HepG2 (cell line): ENCODE measurements at regions not wholly inside any gene's neighbourhood (a gene's known extent, or its start where the extent isn't known, plus 50 kb on each side); places are given as distances from the start of the nearest gene placed in this dataset.

ENCODE experiments used
- ATAC-seq: fragments of 200-7000 bp; cut with Tn5 transposase; 3 replicates; pipeline ENCODE4 v1.9.1; 2020; ENCODE audit warnings: mild to moderate bottlenecking, moderate library complexity
- BruUV-seq: library from RNA; stranded (reverse); fragments of 400-500 nt; replicated peaks from 2 replicates; lab custom pipeline; 2021; lab: Mats Ljungman, UMichigan
- CTCF ChIA-PET: fragments of 300-600 bp; formaldehyde crosslinking; extraction: SDS; loops from one replicate; lab custom pipeline; 2021; ENCODE audit warnings: low total read pairs, inconsistent platforms, low intra/inter-chr PET ratio; lab: Yijun Ruan, JAX
- POLR2A ChIA-PET: fragments of 350-600 bp; sonication (Branson Sonifier 250); formaldehyde crosslinking; loops from one replicate; lab custom pipeline; 2020; ENCODE audit warnings: antibody characterized with exemption, inconsistent platforms; lab: Yijun Ruan, JAX
- DNase-seq: peaks from one replicate; pipeline ENCODE4 v3.0.0-alpha.2; 2015; ENCODE audit warnings: low spot score
- FAIRE-seq: peaks from 3 replicates; lab custom pipeline; 2011; peaks lifted over from hg19 to GRCh38; lab: Jason Lieb, UNC
- H2AFZ ChIP-seq: one replicate; pipeline ENCODE4 v1.6.1; 2011; ENCODE audit warnings: low read length, inconsistent platforms
- H3K27ac ChIP-seq: fragments of 300-600 bp; 3 replicates; pipeline ENCODE4 v1.8.0; 2011; ENCODE audit warnings: mixed run types, mild to moderate bottlenecking, mixed read lengths, low read length, inconsistent platforms; ENCODE audit not compliant: insufficient read depth; ENCODE audit errors: extremely low read length
- H3K27me3 ChIP-seq, 2 experiments: fragments of 200-600 bp in 1 of 2; 2 replicates in 1 of 2; 3 replicates in 1 of 2; pipeline versions ENCODE4 v1.6.0 to v1.8.0; 2011; ENCODE audit warnings: low read length in 2 of 2, mild to moderate bottlenecking in 2 of 2, moderate library complexity in 2 of 2, inconsistent platforms in 1 of 2; ENCODE audit not compliant: insufficient read depth in 2 of 2, control insufficient read depth in 1 of 2
- H3K36me3 ChIP-seq, 2 experiments: fragments of 200-600 bp in 1 of 2; replicated peaks in 1 of 2; 2 replicates in 1 of 2; 3 replicates in 1 of 2; pipeline versions ENCODE4 v1.5.1 to v1.8.0; 2011; ENCODE audit warnings: low read length in 2 of 2, inconsistent platforms in 1 of 2; ENCODE audit not compliant: insufficient read depth in 2 of 2, control insufficient read depth in 1 of 2
- H3K4me1 ChIP-seq: 2 replicates; pipeline ENCODE4 v1.5.1; 2012; ENCODE audit warnings: low read length, inconsistent platforms; ENCODE audit not compliant: insufficient read depth
- H3K4me2 ChIP-seq: 2 replicates; pipeline ENCODE4 v1.6.0; 2011; ENCODE audit warnings: low read depth, low read length, inconsistent platforms
- H3K4me3 ChIP-seq, 3 experiments: fragments of 200-600 bp in 1 of 3; sonication (generic), shearing (Covaris generic) in 1 of 3; replicated peaks in 1 of 3; 2 replicates each; pipeline ENCODE4 v1.5.1; 2011 to 2016; ENCODE audit warnings: low read length in 3 of 3, inconsistent platforms in 2 of 3, low read depth in 2 of 3, mild to moderate bottlenecking in 2 of 3, control low read depth in 1 of 3, mixed read lengths in 1 of 3; ENCODE audit not compliant: insufficient read depth in 1 of 3
- H3K79me2 ChIP-seq: one replicate; pipeline ENCODE4 v1.6.1; 2011; ENCODE audit warnings: low read length, inconsistent platforms; ENCODE audit not compliant: insufficient read depth
- H3K9ac ChIP-seq: 2 replicates; pipeline ENCODE4 v1.6.0; 2011; ENCODE audit warnings: mild to moderate bottlenecking, low read depth, low read length, inconsistent platforms; ENCODE audit not compliant: insufficient read depth
- H3K9me3 ChIP-seq: 2 replicates; pipeline ENCODE4 v1.5.1; 2012; ENCODE audit warnings: mild to moderate bottlenecking, low read length
- H4K20me1 ChIP-seq: 2 replicates; pipeline ENCODE4 v1.6.0; 2011; ENCODE audit warnings: inconsistent platforms, mild to moderate bottlenecking, low read length, moderate library complexity; ENCODE audit not compliant: insufficient read depth
- BATF2 ChIP-seq: sonication (generic); formaldehyde crosslinking; IDR thresholded peaks from 2 replicates; pipeline ENCODE4 v1.8.0; 2022; ENCODE audit warnings: mild to moderate bottlenecking, missing genetic modification reagents, moderate library complexity
- CAMTA2 ChIP-seq: sonication (generic); formaldehyde crosslinking; IDR thresholded peaks from 2 replicates; pipeline ENCODE4 v1.4.0; 2020; ENCODE audit warnings: mild to moderate bottlenecking, missing genetic modification reagents, borderline replicate concordance
- CHCHD3 ChIP-seq: sonication (generic); formaldehyde crosslinking; IDR thresholded peaks from 2 replicates; pipeline ENCODE4 v1.8.0; 2022; ENCODE audit warnings: mild to moderate bottlenecking, missing genetic modification reagents, moderate library complexity
- IRX3 ChIP-seq: sonication (generic); formaldehyde crosslinking; IDR thresholded peaks from 2 replicates; pipeline ENCODE4 v1.8.1; 2023; ENCODE audit warnings: mild to moderate bottlenecking, low read depth, missing genetic modification reagents, borderline replicate concordance
- MLXIP ChIP-seq: sonication (generic); formaldehyde crosslinking; IDR thresholded peaks from 2 replicates; pipeline ENCODE4 v1.9.0; 2021; ENCODE audit warnings: missing genetic modification reagents, borderline replicate concordance
- PAX8 ChIP-seq: sonication (generic); formaldehyde crosslinking; IDR thresholded peaks from 2 replicates; pipeline ENCODE4 v1.8.0; 2022; ENCODE audit warnings: mild to moderate bottlenecking, missing genetic modification reagents, borderline replicate concordance
- RFXANK ChIP-seq: IDR thresholded peaks from 2 replicates; pipeline ENCODE4 v1.6.1; 2016
- ZFP62 ChIP-seq: sonication (generic); formaldehyde crosslinking; IDR thresholded peaks from 2 replicates; pipeline ENCODE4 v1.4.0; 2020; ENCODE audit warnings: missing genetic modification reagents
- ZMYM3 ChIP-seq: sonication (generic); formaldehyde crosslinking; IDR thresholded peaks from 2 replicates; pipeline ENCODE4 v1.5.1; 2020; ENCODE audit warnings: mild to moderate bottlenecking, missing genetic modification reagents
- ZNF234 ChIP-seq: sonication (generic); formaldehyde crosslinking; conservative IDR thresholded peaks from 2 replicates; pipeline ENCODE4 v1.5.1; 2020; ENCODE audit warnings: mild to moderate bottlenecking, missing genetic modification reagents
- ZNF451 ChIP-seq: sonication (generic); formaldehyde crosslinking; IDR thresholded peaks from 2 replicates; pipeline ENCODE4 v1.5.0; 2020; ENCODE audit warnings: mild to moderate bottlenecking, missing genetic modification reagents
- ZNF572 ChIP-seq: sonication (generic); formaldehyde crosslinking; IDR thresholded peaks from 2 replicates; pipeline ENCODE4 v1.5.1; 2020; ENCODE audit warnings: mild to moderate bottlenecking, missing genetic modification reagents
- ZNF749 ChIP-seq: sonication (generic); formaldehyde crosslinking; IDR thresholded peaks from 2 replicates; pipeline ENCODE4 v1.8.0; 2022; ENCODE audit warnings: mild to moderate bottlenecking, missing genetic modification reagents, moderate library complexity, borderline replicate concordance
- WGBS: methylation state at CpG from one replicate; pipeline ENCODE4 v1.1.6; 2017; ENCODE audit warnings: low lambda C conversion rate; 5-methylcytosine and 5-hydroxymethylcytosine counted together
- in situ Hi-C: cut with HindIII; loops from 2 replicates; pipeline ENCODE4 v1.10.0; 2017; ENCODE audit warnings: low pct_unique_long_range_greater_than_20kb; ENCODE audit not compliant: extremely low pct_ligation_motif_present
- intact Hi-C: fragments of 100-400 bp; cut with micrococcal nuclease; formaldehyde crosslinking; loops from one replicate; pipeline ENCODE4 v1.10.0; 2022; ENCODE audit not compliant: unreplicated experiment
- TF ChIP-seq, protein P1 (sequence below): IDR thresholded peaks from 2 replicates; pipeline ENCODE4 v1.6.1; 2016; ENCODE audit warnings: low read depth, missing genetic modification reagents, missing compliant biosample characterization
- TF ChIP-seq, protein P2 (sequence below): IDR thresholded peaks from 2 replicates; pipeline ENCODE4 v1.6.1; 2016; ENCODE audit warnings: mild to moderate bottlenecking, missing biosample characterization, missing genetic modification reagents

DNA sequence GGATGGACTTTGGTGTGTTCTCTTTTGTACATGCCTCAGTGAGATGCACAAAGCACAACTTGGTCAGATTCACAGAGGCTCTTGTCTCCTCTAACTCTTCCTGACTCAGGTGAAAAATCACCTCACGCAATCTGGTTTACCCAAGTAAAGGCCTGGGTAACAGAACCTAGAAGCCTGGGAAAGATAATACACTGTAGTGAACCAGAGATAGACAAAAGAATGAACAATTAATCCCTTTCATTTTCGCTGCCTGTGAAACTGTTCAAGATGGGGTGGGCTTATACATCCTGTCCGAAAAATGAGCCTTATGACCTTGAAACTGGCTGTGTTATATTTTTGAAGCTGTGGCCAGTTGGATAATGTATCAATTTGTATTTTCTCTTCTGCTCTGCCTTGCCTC, 678.9 kb upstream of the TEX47 start (continued):
- TF ChIP-seq ZNF451 = no peak
- no peak for TF ChIP-seq MLXIP (CRISPR knock-in tag)
- TF ChIP-seq ZFP62 (CRISPR knock-in tag) = no peak
- no peak for TF ChIP-seq IRX3 (CRISPR knock-in tag)
- TF ChIP-seq ZNF749 (CRISPR knock-in tag) = no peak
- TF ChIP-seq BATF2 (CRISPR knock-in tag) = no peak
- TF ChIP-seq ZNF572 (CRISPR knock-in tag) = no peak

DNA sequence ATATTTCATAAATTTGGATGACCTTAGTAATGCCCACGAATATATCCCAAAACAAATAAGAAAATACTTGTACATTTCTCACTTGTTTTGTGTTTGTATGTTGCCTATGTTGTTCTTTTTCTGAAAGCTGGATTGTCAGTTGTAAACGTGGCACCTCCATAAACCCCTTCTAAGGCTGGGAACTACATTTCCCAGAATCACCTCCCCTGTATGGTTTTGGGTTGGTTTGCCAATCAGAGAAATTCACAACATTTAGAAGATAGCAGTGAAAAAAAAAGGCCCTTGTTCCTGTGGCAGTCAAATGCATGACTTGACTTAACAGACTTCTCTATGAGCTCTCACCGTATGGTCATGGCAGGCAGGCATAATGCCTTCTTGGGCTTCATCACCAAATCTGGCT, 676.3 kb upstream of the STEAP1 start:
- no TSS peak for BruUV-seq
- H3K79me2 ChIP-seq = no peaks in the 10 kb centered on the region
- no peak overlapping the region for H3K27ac ChIP-seq
- DNase-seq (no peak), ATAC-seq (no peak), FAIRE-seq (no peak)
- no peaks in the 10 kb centered on the region for H3K4me1 ChIP-seq
- H2AFZ ChIP-seq = no peak overlapping the region
- 6% methylated on average over 3 of the region's 3 CpGs for WGBS
- intact Hi-C loops = no loop called here
- ChIA-PET POLR2A (no interaction called here), CTCF (no interaction called here)
- no peaks in the 10 kb centered on the region for H3K27me3 ChIP-seq
- H3K4me3 ChIP-seq = no peak overlapping the region
- no peak overlapping the region for H3K9ac ChIP-seq
- H3K36me3 ChIP-seq = no peaks in the 10 kb centered on the region
- no peak overlapping the region for H3K4me2 ChIP-seq
- H3K9me3 ChIP-seq = peaks cover 67% of the 10 kb centered on the region
- no peaks in the 10 kb centered on the region for H4K20me1 ChIP-seq
- in situ Hi-C loops = no loop called here
- TF ChIP-seq CHCHD3 (CRISPR knock-in tag) (no peak), ZMYM3 (no peak), CAMTA2 (CRISPR knock-in tag) (no peak), RFXANK (CRISPR knock-in tag) (no peak), PAX8 (CRISPR knock-in tag) (no peak), ZNF234 (CRISPR knock-in tag) (no peak)
- TF ChIP-seq, protein P1, sequence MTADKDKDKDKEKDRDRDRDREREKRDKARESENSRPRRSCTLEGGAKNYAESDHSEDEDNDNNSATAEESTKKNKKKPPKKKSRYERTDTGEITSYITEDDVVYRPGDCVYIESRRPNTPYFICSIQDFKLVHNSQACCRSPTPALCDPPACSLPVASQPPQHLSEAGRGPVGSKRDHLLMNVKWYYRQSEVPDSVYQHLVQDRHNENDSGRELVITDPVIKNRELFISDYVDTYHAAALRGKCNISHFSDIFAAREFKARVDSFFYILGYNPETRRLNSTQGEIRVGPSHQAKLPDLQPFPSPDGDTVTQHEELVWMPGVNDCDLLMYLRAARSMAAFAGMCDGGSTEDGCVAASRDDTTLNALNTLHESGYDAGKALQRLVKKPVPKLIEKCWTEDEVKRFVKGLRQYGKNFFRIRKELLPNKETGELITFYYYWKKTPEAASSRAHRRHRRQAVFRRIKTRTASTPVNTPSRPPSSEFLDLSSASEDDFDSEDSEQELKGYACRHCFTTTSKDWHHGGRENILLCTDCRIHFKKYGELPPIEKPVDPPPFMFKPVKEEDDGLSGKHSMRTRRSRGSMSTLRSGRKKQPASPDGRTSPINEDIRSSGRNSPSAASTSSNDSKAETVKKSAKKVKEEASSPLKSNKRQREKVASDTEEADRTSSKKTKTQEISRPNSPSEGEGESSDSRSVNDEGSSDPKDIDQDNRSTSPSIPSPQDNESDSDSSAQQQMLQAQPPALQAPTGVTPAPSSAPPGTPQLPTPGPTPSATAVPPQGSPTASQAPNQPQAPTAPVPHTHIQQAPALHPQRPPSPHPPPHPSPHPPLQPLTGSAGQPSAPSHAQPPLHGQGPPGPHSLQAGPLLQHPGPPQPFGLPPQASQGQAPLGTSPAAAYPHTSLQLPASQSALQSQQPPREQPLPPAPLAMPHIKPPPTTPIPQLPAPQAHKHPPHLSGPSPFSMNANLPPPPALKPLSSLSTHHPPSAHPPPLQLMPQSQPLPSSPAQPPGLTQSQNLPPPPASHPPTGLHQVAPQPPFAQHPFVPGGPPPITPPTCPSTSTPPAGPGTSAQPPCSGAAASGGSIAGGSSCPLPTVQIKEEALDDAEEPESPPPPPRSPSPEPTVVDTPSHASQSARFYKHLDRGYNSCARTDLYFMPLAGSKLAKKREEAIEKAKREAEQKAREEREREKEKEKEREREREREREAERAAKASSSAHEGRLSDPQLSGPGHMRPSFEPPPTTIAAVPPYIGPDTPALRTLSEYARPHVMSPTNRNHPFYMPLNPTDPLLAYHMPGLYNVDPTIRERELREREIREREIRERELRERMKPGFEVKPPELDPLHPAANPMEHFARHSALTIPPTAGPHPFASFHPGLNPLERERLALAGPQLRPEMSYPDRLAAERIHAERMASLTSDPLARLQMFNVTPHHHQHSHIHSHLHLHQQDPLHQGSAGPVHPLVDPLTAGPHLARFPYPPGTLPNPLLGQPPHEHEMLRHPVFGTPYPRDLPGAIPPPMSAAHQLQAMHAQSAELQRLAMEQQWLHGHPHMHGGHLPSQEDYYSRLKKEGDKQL (CRISPR knock-in tag) = no peak
- TF ChIP-seq, protein P2, sequence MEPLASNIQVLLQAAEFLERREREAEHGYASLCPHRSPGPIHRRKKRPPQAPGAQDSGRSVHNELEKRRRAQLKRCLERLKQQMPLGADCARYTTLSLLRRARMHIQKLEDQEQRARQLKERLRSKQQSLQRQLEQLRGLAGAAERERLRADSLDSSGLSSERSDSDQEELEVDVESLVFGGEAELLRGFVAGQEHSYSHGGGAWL (CRISPR knock-in tag) = no peak
